ENCODE measurements at regions not wholly inside any gene's neighbourhood (a gene's known extent, or its start where the extent isn't known, plus 50 kb on each side); places are given as distances from the start of the nearest gene placed in this dataset.

- H3K9me3 ChIP-seq (ENCODE audit: control insufficient read depth, insufficient read depth, low read length), result peaks cover 5% of the 10 kb centered on the region
- H3K4me1 ChIP-seq (ENCODE audit: control insufficient read depth, insufficient read depth, low read length), result no peaks in the 10 kb centered on the region
- no peak overlapping the region for H3K27ac ChIP-seq (ENCODE audit: low read depth, low read length)
- no peak for DNase-seq (ENCODE audit: low read depth in 4 of 6, low spot score in 6 of 6)
- no peaks in the 10 kb centered on the region for H3K27me3 ChIP-seq (ENCODE audit: control insufficient read depth, insufficient read depth, low read length)
- no peak overlapping the region for H3K4me3 ChIP-seq (ENCODE audit: low read depth, low read length)
- H3K36me3 ChIP-seq (ENCODE audit: control insufficient read depth, insufficient read depth, low read length), result no peaks in the 10 kb centered on the region
- WGBS (ENCODE audit: insufficient coverage), result 60% methylated on average over 1 of the region's 2 CpGs
Observed at GRCh38 chr16:35399133-35399532, 1939.7 kb downstream of the TP53TG3F start.

GRCh38 chr16:35404273-35404672 lies 1944.9 kb downstream of the TP53TG3F start:
- no peak overlapping the region for H3K4me3 ChIP-seq (ENCODE audit: low read depth, low read length)
- WGBS (ENCODE audit: insufficient coverage), result no CpG with 5 or more reads among the region's 2 CpGs

GRCh38 chr16:35405526-35405925 lies 1946.1 kb downstream of the TP53TG3F start:
- H3K36me3 ChIP-seq (ENCODE audit: control insufficient read depth, insufficient read depth, low read length), result no peaks in the 10 kb centered on the region
- H3K9me3 ChIP-seq (ENCODE audit: control insufficient read depth, insufficient read depth, low read length), result peaks cover 2% of the 10 kb centered on the region
- no peaks in the 10 kb centered on the region for H3K27me3 ChIP-seq (ENCODE audit: control insufficient read depth, insufficient read depth, low read length)
- H3K27ac ChIP-seq (ENCODE audit: low read depth, low read length), result no peak overlapping the region
- DNase-seq (ENCODE audit: low read depth in 4 of 6, low spot score in 6 of 6), result no peak
- WGBS (ENCODE audit: insufficient coverage), result no CpG with 5 or more reads among the region's 1 CpG
- no peak overlapping the region for H3K4me3 ChIP-seq (ENCODE audit: low read depth, low read length)
- H3K4me1 ChIP-seq (ENCODE audit: control insufficient read depth, insufficient read depth, low read length), result no peaks in the 10 kb centered on the region

More at GRCh38 chr16:35404273-35404672, 1944.9 kb downstream of the TP53TG3F start:
- Histone ChIP-seq H3K27me3 (ENCODE audit: control insufficient read depth, insufficient read depth, low read length) (no peaks in the 10 kb centered on the region), H3K27ac (ENCODE audit: low read depth, low read length) (no peak overlapping the region), H3K36me3 (ENCODE audit: control insufficient read depth, insufficient read depth, low read length) (no peaks in the 10 kb centered on the region), H3K4me1 (ENCODE audit: control insufficient read depth, insufficient read depth, low read length) (no peaks in the 10 kb centered on the region), H3K9me3 (ENCODE audit: control insufficient read depth, insufficient read depth, low read length) (peaks cover 2% of the 10 kb centered on the region)
- no peak for DNase-seq (ENCODE audit: low read depth in 4 of 6, low spot score in 6 of 6)

GRCh38 chr16:35409503-35409902 lies 1950.1 kb downstream of the TP53TG3F start:
- no peak overlapping the region for H3K27ac ChIP-seq (ENCODE audit: low read depth, low read length)
- H3K9me3 ChIP-seq (ENCODE audit: control insufficient read depth, insufficient read depth, low read length), result peaks cover 3% of the 10 kb centered on the region
- no CpG with 5 or more reads among the region's 1 CpG for WGBS (ENCODE audit: insufficient coverage)
- no peak for DNase-seq (ENCODE audit: low read depth in 4 of 6, low spot score in 6 of 6)
- no peak overlapping the region for H3K4me3 ChIP-seq (ENCODE audit: low read depth, low read length)
- H3K4me1 ChIP-seq (ENCODE audit: control insufficient read depth, insufficient read depth, low read length), result no peaks in the 10 kb centered on the region
- no peaks in the 10 kb centered on the region for H3K27me3 ChIP-seq (ENCODE audit: control insufficient read depth, insufficient read depth, low read length)
- no peaks in the 10 kb centered on the region for H3K36me3 ChIP-seq (ENCODE audit: control insufficient read depth, insufficient read depth, low read length)

GRCh38 chr16:35410438-35410837 lies 1951.0 kb downstream of the TP53TG3F start:
- Histone ChIP-seq H3K9me3 (ENCODE audit: control insufficient read depth, insufficient read depth, low read length) (peaks cover 6% of the 10 kb centered on the region), H3K36me3 (ENCODE audit: control insufficient read depth, insufficient read depth, low read length) (no peaks in the 10 kb centered on the region), H3K27me3 (ENCODE audit: control insufficient read depth, insufficient read depth, low read length) (no peaks in the 10 kb centered on the region), H3K4me1 (ENCODE audit: control insufficient read depth, insufficient read depth, low read length) (no peaks in the 10 kb centered on the region), H3K4me3 (ENCODE audit: low read depth, low read length) (no peak overlapping the region), H3K27ac (ENCODE audit: low read depth, low read length) (no peak overlapping the region)
- DNase-seq (ENCODE audit: low read depth in 4 of 6, low spot score in 6 of 6), result no peak

DNA sequence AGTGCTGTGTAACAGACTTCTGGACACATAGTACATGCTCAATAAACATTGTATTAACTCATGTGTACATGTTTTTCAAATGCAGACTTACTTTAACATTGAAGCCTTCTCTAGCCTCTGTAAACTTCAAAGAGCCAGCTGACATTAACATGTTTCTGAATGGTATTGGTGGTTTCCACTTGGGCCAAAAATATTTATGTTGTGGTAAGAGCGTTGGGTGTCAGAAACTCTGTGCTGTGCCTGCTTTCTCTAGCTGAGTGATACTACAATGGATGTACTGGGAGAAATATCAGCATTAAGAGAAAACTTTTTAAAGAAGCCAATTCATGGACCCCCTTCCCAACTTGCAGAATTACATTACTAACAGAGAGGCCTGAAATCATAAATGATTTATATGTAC lies 1951.7 kb downstream of the TP53TG3F start:
- Histone ChIP-seq H3K4me3 (ENCODE audit: low read depth, low read length) (no peak overlapping the region), H3K27ac (ENCODE audit: low read depth, low read length) (no peak overlapping the region), H3K27me3 (ENCODE audit: control insufficient read depth, insufficient read depth, low read length) (no peaks in the 10 kb centered on the region), H3K9me3 (ENCODE audit: control insufficient read depth, insufficient read depth, low read length) (peaks cover 3% of the 10 kb centered on the region), H3K4me1 (ENCODE audit: control insufficient read depth, insufficient read depth, low read length) (no peaks in the 10 kb centered on the region), H3K36me3 (ENCODE audit: control insufficient read depth, insufficient read depth, low read length) (no peaks in the 10 kb centered on the region)
- no peak for DNase-seq (ENCODE audit: low read depth in 4 of 6, low spot score in 6 of 6)
- WGBS (ENCODE audit: insufficient coverage), result no CpG with 5 or more reads among the region's 1 CpG

DNA sequence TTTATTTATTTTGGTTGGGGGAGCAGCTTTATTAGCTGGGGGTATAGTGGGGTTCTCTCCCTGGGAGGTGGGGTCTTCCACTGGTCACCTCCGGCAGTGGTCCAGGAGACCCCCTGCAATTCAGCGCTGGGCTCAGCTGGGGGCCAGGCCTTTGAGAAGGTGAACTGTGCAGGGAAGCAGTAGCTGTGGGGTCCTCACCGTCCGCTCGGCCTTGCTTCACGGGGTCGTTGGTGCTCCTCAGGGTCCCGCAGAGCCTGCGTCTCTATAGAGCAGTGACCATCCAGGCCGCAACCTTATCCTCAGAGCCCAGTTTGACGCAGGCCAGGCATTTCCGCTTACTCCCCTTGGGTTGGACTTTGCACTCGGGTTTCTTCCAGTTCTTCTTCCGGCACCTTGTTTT lies 1954.7 kb downstream of the TP53TG3F start:
- DNase-seq (ENCODE audit: low read depth in 4 of 6, low spot score in 6 of 6), result no peak
- H3K4me1 ChIP-seq (ENCODE audit: control insufficient read depth, insufficient read depth, low read length), result no peaks in the 10 kb centered on the region
- H3K4me3 ChIP-seq (ENCODE audit: low read depth, low read length), result no peak overlapping the region
- H3K27ac ChIP-seq (ENCODE audit: low read depth, low read length), result no peak overlapping the region
- H3K9me3 ChIP-seq (ENCODE audit: control insufficient read depth, insufficient read depth, low read length), result peaks cover 3% of the 10 kb centered on the region
- H3K36me3 ChIP-seq (ENCODE audit: control insufficient read depth, insufficient read depth, low read length), result no peaks in the 10 kb centered on the region
- no peaks in the 10 kb centered on the region for H3K27me3 ChIP-seq (ENCODE audit: control insufficient read depth, insufficient read depth, low read length)
- 90% methylated on average over 14 of the region's 14 CpGs for WGBS (ENCODE audit: insufficient coverage)

- Histone ChIP-seq H3K36me3 (ENCODE audit: control insufficient read depth, insufficient read depth, low read length) (no peaks in the 10 kb centered on the region), H3K4me3 (ENCODE audit: low read depth, low read length) (no peak overlapping the region), H3K27me3 (ENCODE audit: control insufficient read depth, insufficient read depth, low read length) (no peaks in the 10 kb centered on the region), H3K27ac (ENCODE audit: low read depth, low read length) (no peak overlapping the region), H3K9me3 (ENCODE audit: control insufficient read depth, insufficient read depth, low read length) (peaks cover 3% of the 10 kb centered on the region), H3K4me1 (ENCODE audit: control insufficient read depth, insufficient read depth, low read length) (no peaks in the 10 kb centered on the region)
- no peak for DNase-seq (ENCODE audit: low read depth in 4 of 6, low spot score in 6 of 6)
- WGBS (ENCODE audit: insufficient coverage), result 68% methylated on average over 19 of the region's 19 CpGs
Observed at GRCh38 chr16:35414563-35414962, 1955.2 kb downstream of the TP53TG3F start.

GRCh38 chr16:35425270-35425669 lies 1965.9 kb downstream of the TP53TG3F start:
- H3K4me3 ChIP-seq (ENCODE audit: low read depth, low read length), result no peak overlapping the region
- no peak overlapping the region for H3K27ac ChIP-seq (ENCODE audit: low read depth, low read length)
- no peaks in the 10 kb centered on the region for H3K4me1 ChIP-seq (ENCODE audit: control insufficient read depth, insufficient read depth, low read length)
- DNase-seq (ENCODE audit: low read depth in 4 of 6, low spot score in 6 of 6), result no peak
- WGBS (ENCODE audit: insufficient coverage), result 41% methylated on average over 32 of the region's 32 CpGs
- H3K36me3 ChIP-seq (ENCODE audit: control insufficient read depth, insufficient read depth, low read length), result no peaks in the 10 kb centered on the region
- peaks cover 7% of the 10 kb centered on the region for H3K9me3 ChIP-seq (ENCODE audit: control insufficient read depth, insufficient read depth, low read length)
- no peaks in the 10 kb centered on the region for H3K27me3 ChIP-seq (ENCODE audit: control insufficient read depth, insufficient read depth, low read length)

GRCh38 chr16:35431829-35432663 lies 1972.6 kb downstream of the TP53TG3F start:
- peaks cover 3% of the 10 kb centered on the region for H3K9me3 ChIP-seq (ENCODE audit: control insufficient read depth, insufficient read depth, low read length)
- H3K4me3 ChIP-seq (ENCODE audit: low read depth, low read length), result no peak overlapping the region
- H3K4me1 ChIP-seq (ENCODE audit: control insufficient read depth, insufficient read depth, low read length), result no peaks in the 10 kb centered on the region
- DNase-seq (ENCODE audit: low read depth in 4 of 6, low spot score in 6 of 6), result no peak
- no peak overlapping the region for H3K27ac ChIP-seq (ENCODE audit: low read depth, low read length)
- 11% methylated on average over 4 of the region's 4 CpGs for WGBS (ENCODE audit: insufficient coverage)
- H3K27me3 ChIP-seq (ENCODE audit: control insufficient read depth, insufficient read depth, low read length), result no peaks in the 10 kb centered on the region
- no peaks in the 10 kb centered on the region for H3K36me3 ChIP-seq (ENCODE audit: control insufficient read depth, insufficient read depth, low read length)

All from spinal cord (tissue), 9 donors.